Activated T-cell treated with anti-CD3 and anti-CD28 coated beads, Interleukin-2, amount 50 U/mL, for 72 hours (primary cell): ENCODE measurements at regions not wholly inside any gene's neighbourhood (a gene's known extent, or its start where the extent isn't known, plus 50 kb on each side); places are given as distances from the start of the nearest gene placed in this dataset.
"Not testable (repeated sequence)": the region's sequence is repeated elsewhere in the genome, so short reads cannot be mapped to it uniquely, and the experiment has no call there.

Source experiments
- ATAC-seq, 2 donors: fragments of 150-1000 bp; cut with Tn5 transposase; replicated peaks in 1 of 2; 2 replicates each; pipeline ENCODE4 v1.10.0; 2021; ENCODE audit warnings: moderate library complexity in 2 of 2, mild to moderate bottlenecking in 1 of 2
- DNase-seq, 2 donors: peaks; one replicate each; pipeline ENCODE4 v3.0.0; 2021 to 2022; ENCODE audit warnings: mixed read lengths in 1 of 2
- H3K27ac Mint-ChIP-seq: one replicate; pipeline ENCODE4 v1.8.0; 2022; ENCODE audit warnings: mild to moderate bottlenecking, moderate library complexity, mixed read lengths
- H3K27me3 Mint-ChIP-seq: one replicate; pipeline ENCODE4 v1.8.0; 2022; ENCODE audit warnings: low read depth, mixed read lengths
- H3K36me3 Mint-ChIP-seq, 2 donors: one replicate each; pipeline ENCODE4 v1.8.0; 2022; ENCODE audit warnings: mixed read lengths in 2 of 2, mild to moderate bottlenecking in 1 of 2; ENCODE audit not compliant: insufficient read depth in 2 of 2
- H3K4me1 Mint-ChIP-seq: one replicate; pipeline ENCODE4 v1.8.0; 2022; ENCODE audit warnings: low read depth, mixed read lengths
- H3K4me3 Mint-ChIP-seq, 2 donors: one replicate each; pipeline ENCODE4 v1.8.0; 2022; ENCODE audit warnings: mild to moderate bottlenecking in 2 of 2, mixed read lengths in 2 of 2, moderate library complexity in 2 of 2
- H3K9me3 Mint-ChIP-seq, 2 donors: one replicate each; pipeline ENCODE4 v1.8.0; 2022; ENCODE audit warnings: mixed read lengths in 2 of 2

DNA sequence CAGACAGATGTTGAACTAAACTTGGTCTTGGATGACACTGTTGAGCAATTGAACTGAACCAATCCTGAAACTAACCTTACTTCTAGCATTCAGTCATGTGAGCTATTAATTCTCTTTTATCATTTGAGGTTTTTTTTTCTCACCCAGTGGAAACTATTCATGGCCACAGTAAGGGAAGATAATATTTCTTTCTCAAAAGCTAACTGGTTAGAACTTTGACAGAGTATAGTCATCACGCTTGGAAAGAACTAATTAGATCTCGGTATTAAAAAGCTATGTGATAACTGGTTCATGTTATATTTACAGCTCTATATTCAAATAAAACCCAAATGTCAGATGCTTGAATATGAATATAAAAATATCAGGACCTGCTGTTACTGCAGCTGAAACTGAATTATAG lies 89.5 kb downstream of the OTUD1 start:
- Mint-ChIP-seq H3K9me3 (no peaks in the 10 kb centered on the region), H3K4me3 (no peak overlapping the region), H3K27me3 (no peaks in the 10 kb centered on the region), H3K27ac (no peak overlapping the region), H3K4me1 (peaks cover 28% of the 10 kb centered on the region), H3K36me3 (no peaks in the 10 kb centered on the region)
- DNase-seq (no peak), ATAC-seq (no peak)

DNA sequence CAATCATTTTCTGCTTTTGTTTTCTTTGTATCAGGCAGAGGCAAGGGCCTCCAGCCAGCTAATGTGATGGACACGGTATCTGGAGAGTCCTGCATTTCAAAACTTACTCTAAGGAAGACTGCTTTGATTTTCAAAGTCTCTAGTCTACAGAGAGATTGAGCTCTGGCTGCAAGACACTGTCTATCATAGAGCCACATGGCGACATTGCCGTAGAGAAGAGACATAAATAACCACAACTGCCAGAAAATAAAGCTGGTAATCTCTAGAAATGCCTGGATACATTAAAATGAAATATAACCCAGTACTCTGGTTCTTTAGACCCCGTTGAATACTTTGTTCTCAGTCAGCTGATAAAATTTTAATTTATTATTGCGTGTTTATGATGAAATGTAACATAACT lies 90.8 kb downstream of the OTUD1 start:
- DNase-seq, result no peak
- Mint-ChIP-seq H3K27me3 (no peaks in the 10 kb centered on the region), H3K4me3 (no peak overlapping the region), H3K27ac (no peak overlapping the region), H3K4me1 (peaks cover 37% of the 10 kb centered on the region), H3K36me3 (no peaks in the 10 kb centered on the region), H3K9me3 (no peaks in the 10 kb centered on the region)
- no peak for ATAC-seq

DNA sequence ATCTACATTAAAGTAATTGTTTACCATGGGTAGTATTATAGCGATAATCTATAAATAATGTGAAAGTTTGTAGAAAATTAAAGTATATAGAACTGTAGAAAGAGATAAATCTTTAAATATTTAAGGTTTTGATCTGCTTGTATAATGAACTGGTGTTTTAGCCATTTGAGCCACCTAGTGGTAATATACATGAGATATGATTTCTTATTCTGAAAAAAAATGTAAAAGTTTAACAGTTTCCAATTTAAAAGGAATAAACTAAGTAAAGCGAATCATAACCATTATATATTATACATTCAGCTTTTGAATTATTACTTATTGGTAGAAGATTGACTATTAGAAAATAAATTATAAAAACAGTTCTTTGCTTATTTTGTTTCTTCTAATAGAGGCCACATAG lies 91.2 kb downstream of the OTUD1 start:
- Mint-ChIP-seq H3K9me3 (no peaks in the 10 kb centered on the region), H3K4me3 (no peak overlapping the region), H3K36me3 (no peaks in the 10 kb centered on the region), H3K27ac (no peak overlapping the region), H3K27me3 (no peaks in the 10 kb centered on the region), H3K4me1 (peaks cover 41% of the 10 kb centered on the region)
- ATAC-seq (no peak), DNase-seq (no peak)

DNA sequence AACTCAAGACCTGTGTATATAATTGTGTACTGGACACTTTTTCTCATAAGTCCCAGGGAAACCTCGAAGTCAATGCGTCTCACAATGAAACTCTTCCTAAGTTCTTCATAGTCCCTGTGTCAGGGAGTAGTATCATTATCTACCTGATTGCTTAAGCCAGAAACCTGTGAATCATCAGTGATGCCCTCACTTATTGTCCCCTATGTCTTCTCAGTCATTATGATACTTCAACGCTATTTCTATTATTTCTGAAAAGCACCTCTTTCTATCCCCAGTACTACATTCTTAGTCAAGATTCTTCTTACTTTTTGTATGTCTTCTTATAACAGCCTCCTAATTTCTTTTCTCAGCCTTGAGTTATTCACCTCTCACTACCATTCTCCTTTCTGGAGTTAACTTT lies 94.3 kb downstream of the OTUD1 start:
- H3K27ac Mint-ChIP-seq, result peak overlapping the region; percentile 45
- no peaks in the 10 kb centered on the region for H3K36me3 Mint-ChIP-seq
- DNase-seq, result no peak
- peak; percentile 77 to 82 for ATAC-seq
- H3K4me1 Mint-ChIP-seq, result peaks cover 69% of the 10 kb centered on the region
- no peaks in the 10 kb centered on the region for H3K27me3 Mint-ChIP-seq
- H3K4me3 Mint-ChIP-seq, result peak overlapping the region in 1 of 2 donors; percentile 34
- H3K9me3 Mint-ChIP-seq, result no peaks in the 10 kb centered on the region

DNA sequence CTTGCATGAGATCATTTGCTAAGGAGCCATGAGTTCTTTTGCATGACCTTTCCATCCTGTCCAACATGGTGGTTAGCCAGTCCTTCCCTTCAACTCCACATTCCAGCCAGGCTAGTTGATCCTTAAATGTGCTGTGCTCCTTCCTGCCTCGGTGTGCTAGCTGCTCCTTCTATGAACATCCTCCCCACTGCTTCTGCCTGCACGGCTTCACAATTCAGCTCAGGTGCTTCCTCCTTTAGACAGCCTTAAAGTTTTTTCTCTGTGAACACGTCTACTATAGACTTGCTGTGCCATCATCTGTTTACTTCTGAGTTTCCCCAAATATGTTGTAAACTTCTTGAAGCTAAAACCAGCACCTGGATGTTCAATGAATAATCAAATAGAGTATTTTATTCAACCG lies 95.5 kb downstream of the OTUD1 start:
- Mint-ChIP-seq H3K27ac (no peak overlapping the region), H3K4me1 (peaks cover 80% of the 10 kb centered on the region), H3K27me3 (no peaks in the 10 kb centered on the region), H3K36me3 (no peaks in the 10 kb centered on the region), H3K9me3 (peaks cover 0 to 3% of the 10 kb centered on the region in 2 donors), H3K4me3 (peak overlapping the region; percentile 43 to 68)
- ATAC-seq, result no peak
- DNase-seq, result no peak

DNA sequence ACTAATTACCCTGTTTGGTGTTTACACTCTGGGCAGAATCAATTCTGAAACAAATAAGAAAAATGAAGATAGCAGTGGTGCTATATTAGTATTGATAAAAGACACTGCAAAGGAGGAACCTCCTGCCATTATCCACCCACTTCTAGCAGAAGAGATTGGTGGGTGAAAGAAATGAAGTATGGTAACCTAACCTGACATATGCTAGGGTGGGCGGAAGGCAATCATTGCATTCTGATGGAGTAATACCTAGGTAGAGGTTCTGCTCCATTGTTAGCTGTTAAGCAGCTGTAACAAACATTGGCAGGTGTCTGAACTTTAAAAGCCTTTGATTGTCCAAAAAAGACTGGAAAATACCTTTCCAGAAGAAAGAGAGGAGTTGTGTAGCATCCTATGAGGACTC lies 95.9 kb downstream of the OTUD1 start:
- DNase-seq (no peak), ATAC-seq (no peak)
- no peaks in the 10 kb centered on the region for H3K27me3 Mint-ChIP-seq
- H3K4me3 Mint-ChIP-seq, result peak overlapping the region; percentile 43 to 68
- H3K36me3 Mint-ChIP-seq, result no peaks in the 10 kb centered on the region
- H3K4me1 Mint-ChIP-seq, result peaks cover 84% of the 10 kb centered on the region
- H3K9me3 Mint-ChIP-seq, result peaks cover 0 to 3% of the 10 kb centered on the region in 2 donors
- H3K27ac Mint-ChIP-seq, result no peak overlapping the region

DNA sequence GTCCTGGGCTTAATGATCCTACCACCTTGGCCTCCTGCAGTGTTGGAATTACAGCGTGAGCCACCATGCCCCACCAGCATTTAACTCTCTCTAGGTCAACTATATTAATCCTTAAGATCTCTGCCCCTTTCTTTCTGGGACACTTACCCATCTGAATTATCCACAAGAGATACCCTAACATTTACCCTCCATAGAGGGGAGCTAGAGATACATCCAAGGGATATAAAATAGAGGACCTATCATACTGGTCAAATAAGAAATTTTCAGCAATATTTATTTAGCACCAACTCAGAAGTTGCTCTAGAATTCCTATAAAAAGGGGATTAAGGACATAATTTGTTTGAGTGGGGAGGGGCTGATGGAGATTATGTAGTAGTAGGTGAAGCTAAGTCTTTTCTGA lies 96.5 kb downstream of the OTUD1 start:
- no peaks in the 10 kb centered on the region for H3K27me3 Mint-ChIP-seq
- no peak for ATAC-seq
- H3K36me3 Mint-ChIP-seq, result no peaks in the 10 kb centered on the region
- peaks cover 0 to 3% of the 10 kb centered on the region in 2 donors for H3K9me3 Mint-ChIP-seq
- H3K4me3 Mint-ChIP-seq, result no peak overlapping the region
- H3K27ac Mint-ChIP-seq, result peak overlapping the region; percentile 44
- peaks cover 90% of the 10 kb centered on the region for H3K4me1 Mint-ChIP-seq
- DNase-seq, result no peak

DNA sequence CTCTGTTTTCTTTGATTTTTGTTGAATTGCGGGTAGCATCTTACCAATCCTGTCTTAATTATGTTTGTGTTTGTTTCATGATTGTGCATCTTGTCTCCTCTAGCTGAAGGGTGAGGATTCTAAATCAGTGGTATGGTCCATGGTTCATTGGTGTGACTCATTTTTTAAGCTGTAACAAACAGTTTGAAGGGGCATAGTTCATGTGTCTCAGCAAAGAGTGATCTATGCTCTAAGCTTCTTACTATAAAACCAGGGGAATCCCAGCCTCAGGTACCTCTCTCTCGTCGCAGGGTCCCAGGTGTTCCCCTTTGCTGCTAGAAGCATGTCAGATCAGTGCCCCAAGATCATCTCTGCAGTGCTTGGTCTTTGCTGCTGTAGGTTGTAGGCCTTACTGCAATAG lies 100.1 kb downstream of the OTUD1 start:
- peak in 1 of 2 donors; percentile 6 for DNase-seq
- Mint-ChIP-seq H3K27ac (no peak overlapping the region), H3K27me3 (no peaks in the 10 kb centered on the region), H3K36me3 (peaks cover 0 to 1% of the 10 kb centered on the region in 2 donors), H3K4me1 (peaks cover 70% of the 10 kb centered on the region), H3K9me3 (peaks cover 0 to 3% of the 10 kb centered on the region in 2 donors), H3K4me3 (peak overlapping the region; percentile 1 to 20)
- peak; percentile 62 to 66 for ATAC-seq

DNA sequence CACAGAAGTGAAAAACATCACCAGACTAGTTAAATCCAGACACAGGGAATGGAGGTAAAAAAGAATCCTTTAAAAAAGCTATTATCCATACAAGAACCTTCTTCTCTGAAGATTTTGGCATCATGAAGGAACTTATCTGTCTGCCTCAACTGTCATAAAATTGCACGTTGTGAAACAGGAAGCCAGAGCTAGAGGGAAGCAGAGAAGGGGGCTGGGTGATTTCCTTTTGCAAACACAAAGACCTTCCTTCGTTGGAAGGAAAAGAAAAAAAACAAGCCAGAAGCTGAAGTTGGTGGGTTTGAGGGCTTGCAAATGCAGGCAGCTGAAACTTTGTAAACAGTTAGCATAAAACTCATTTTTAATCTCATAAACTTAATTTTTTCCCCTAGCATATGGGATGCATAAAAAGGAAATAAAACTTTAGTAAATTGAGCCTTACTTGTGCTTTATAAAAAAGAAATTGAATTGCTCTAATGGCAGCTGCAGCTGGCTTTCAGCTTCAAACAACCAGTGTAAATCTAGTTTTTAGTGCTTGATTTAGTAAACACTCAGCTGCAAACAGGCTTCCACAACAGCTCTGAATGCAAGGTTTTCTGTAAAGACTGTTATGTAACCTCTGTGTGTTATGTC lies 101.6 kb downstream of the OTUD1 start:
- peak overlapping the region; percentile 7 to 12 for H3K4me3 Mint-ChIP-seq
- H3K27me3 Mint-ChIP-seq, result no peaks in the 10 kb centered on the region
- DNase-seq (no peak), ATAC-seq (no peak)
- peaks cover 0 to 3% of the 10 kb centered on the region in 2 donors for H3K9me3 Mint-ChIP-seq
- peaks cover 0 to 5% of the 10 kb centered on the region in 2 donors for H3K36me3 Mint-ChIP-seq
- peaks cover 59% of the 10 kb centered on the region for H3K4me1 Mint-ChIP-seq
- no peak overlapping the region for H3K27ac Mint-ChIP-seq

DNA sequence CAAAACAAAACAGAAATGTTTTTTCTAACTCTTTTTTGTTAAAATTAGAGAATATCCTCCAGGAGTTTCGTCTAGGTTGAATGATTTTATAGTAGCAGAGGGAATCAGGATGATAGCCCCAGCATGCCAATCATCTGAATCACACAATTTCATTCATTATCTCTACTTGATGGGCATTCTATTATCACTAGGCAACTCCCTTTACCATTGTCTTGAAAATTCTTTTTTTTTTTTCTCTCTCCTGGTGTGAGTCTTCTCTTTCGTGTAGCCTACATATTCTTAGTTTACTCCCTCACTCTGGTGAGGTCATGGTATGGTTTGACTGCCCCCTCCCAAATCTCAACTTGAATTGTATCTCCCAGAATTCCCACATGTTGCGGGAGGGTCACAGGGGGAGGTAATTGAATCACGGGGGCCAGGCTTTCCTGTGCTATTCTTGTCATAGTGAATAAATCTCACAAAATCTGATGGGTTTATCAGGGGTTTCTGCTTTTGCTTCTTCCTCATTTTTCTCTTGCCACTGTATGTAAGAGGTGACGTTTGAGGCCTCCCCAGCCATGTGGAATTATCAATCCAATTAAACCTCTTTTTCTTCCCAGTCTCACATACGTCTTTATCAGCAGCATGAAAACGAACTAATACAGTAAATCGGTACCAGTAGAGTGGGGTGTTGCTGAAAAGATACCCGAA lies 105.0 kb downstream of the OTUD1 start:
- Mint-ChIP-seq H3K9me3 (peaks cover 0 to 3% of the 10 kb centered on the region in 2 donors), H3K27me3 (no peaks in the 10 kb centered on the region), H3K27ac (no peak overlapping the region), H3K4me3 (no peak overlapping the region), H3K36me3 (peaks cover 0 to 8% of the 10 kb centered on the region in 2 donors), H3K4me1 (peaks cover 49% of the 10 kb centered on the region)
- no peak for ATAC-seq
- no peak for DNase-seq

DNA sequence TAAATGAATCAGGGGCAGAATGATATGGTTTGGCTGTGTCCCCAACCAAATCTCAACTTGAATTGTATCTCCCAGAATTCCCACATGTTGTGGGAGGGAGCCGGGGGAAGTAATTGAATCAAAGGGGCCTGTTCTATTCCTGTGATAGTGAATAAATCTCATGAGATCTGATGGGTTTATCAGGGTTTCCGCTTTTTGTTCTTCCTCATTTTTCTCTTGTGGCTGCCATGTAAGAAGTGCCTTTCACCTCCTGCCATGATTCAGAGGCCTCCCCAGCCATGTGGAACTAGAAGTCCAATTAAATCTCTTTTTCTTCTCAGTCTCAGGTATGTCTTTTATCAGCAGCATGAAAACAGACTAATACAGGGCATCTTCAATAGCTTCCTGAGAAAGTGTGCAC lies 107.0 kb downstream of the OTUD1 start:
- not testable (repeated sequence) for ATAC-seq, H3K36me3 Mint-ChIP-seq, DNase-seq, H3K27ac Mint-ChIP-seq, H3K27me3 Mint-ChIP-seq, H3K4me3 Mint-ChIP-seq, H3K9me3 Mint-ChIP-seq
- peaks cover 31% of the 10 kb centered on the region for H3K4me1 Mint-ChIP-seq

DNA sequence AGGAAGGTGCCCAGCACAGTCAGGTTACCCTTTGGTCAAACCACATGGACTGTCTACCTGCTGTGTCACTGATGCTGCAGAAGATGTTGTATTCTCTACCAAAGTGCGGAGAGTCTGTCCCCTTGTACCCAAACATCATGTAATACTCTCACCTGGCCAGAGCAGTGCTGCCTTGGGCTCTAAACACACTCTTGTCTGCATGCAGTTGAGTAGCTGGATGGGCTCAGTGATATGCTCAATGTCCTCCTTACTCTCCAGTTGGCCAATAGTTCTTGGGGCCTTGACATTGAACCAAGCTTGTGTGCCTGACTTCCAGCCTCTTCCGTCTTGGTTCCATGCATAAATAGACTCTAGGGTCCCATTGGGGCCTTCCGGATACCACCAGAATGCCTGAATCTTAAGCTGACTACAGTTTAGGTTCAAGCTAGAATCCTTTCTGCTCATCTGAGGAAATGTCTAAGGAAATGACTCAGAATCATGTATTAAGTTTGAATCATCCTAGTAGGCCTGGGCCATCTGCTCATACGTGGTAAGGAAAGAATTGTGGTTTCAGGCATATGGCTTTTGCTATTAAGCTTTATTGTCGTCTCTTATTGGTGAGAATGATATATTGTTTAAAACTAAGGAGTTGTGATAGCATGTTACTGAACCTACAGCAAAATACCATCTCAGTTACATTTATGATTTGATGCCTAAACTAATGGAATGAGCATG lies 118.0 kb downstream of the OTUD1 start:
- H3K4me3 Mint-ChIP-seq, result peak overlapping the region; percentile 45 to 47

DNA sequence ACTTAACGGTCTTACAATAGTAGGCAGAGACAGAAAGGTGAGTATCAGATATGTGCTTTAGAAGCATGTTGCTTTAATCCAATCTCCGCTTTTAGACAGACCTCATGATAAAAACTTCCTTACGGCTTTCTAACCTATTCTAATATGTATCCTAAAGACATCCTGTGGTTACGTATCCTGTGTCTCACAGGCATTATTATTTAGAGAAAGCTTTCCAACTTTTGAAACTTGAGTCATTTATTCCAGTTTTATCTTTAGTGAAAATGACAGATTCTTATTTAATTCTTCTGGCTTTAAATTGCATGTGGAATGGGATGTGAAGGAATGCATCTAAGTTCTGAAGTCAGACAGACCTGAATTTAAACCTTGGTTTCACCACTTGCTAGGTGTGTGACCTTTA lies 118.9 kb downstream of the OTUD1 start:
- ATAC-seq (no peak), DNase-seq (no peak)
- peaks cover 0 to 6% of the 10 kb centered on the region in 2 donors for H3K9me3 Mint-ChIP-seq
- H3K27me3 Mint-ChIP-seq, result no peaks in the 10 kb centered on the region
- H3K4me3 Mint-ChIP-seq, result peak overlapping the region in 1 of 2 donors; percentile 47
- no peak overlapping the region for H3K27ac Mint-ChIP-seq
- peaks cover 33% of the 10 kb centered on the region for H3K4me1 Mint-ChIP-seq
- peaks cover 3 to 5% of the 10 kb centered on the region in 2 donors for H3K36me3 Mint-ChIP-seq

More for the DNA sequence above, 118.0 kb downstream of the OTUD1 start:
- H3K36me3 Mint-ChIP-seq, result no peaks in the 10 kb centered on the region
- no peak for DNase-seq
- peaks cover 0 to 2% of the 10 kb centered on the region in 2 donors for H3K9me3 Mint-ChIP-seq
- ATAC-seq, result peak; percentile 86 to 90
- peaks cover 33% of the 10 kb centered on the region for H3K4me1 Mint-ChIP-seq
- no peaks in the 10 kb centered on the region for H3K27me3 Mint-ChIP-seq
- peak overlapping the region; percentile 64 for H3K27ac Mint-ChIP-seq
